ENCODE measurements at regions not wholly inside any gene's neighbourhood (a gene's known extent, or its start where the extent isn't known, plus 50 kb on each side); places are given as distances from the start of the nearest gene placed in this dataset.

DNA sequence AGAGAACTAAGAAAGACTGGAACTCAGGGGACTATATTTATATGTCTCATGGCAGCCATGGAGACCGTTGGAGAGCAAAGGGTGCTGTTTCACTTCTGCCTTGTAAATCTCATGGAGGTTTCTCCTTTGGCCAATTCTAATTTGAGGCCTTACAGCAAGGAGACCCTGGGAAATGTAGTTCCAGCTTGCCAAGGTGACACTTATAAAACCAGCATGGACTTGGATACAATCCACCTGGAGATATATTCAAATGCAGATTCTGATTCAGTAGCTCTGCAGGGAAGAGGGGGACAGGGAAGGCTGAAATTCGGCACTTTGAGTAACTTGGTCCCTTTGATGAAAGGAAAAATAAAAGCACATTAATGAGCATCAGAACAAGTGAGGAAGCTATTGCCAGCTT lies 90.0 kb downstream of the OXGR1 start:
- H3K9ac ChIP-seq (ENCODE audit: low read length), result no peak overlapping the region
- no peak overlapping the region for H3K4me3 ChIP-seq (ENCODE audit: low read length)
- no peaks in the 10 kb centered on the region for H4K20me1 ChIP-seq (ENCODE audit: low read length)
- TF ChIP-seq EZH2 (IDR thresholded peaks at IDR 0.05; ENCODE audit: low read length, unreplicated experiment), result no peak
- TF ChIP-seq, protein P1, sequence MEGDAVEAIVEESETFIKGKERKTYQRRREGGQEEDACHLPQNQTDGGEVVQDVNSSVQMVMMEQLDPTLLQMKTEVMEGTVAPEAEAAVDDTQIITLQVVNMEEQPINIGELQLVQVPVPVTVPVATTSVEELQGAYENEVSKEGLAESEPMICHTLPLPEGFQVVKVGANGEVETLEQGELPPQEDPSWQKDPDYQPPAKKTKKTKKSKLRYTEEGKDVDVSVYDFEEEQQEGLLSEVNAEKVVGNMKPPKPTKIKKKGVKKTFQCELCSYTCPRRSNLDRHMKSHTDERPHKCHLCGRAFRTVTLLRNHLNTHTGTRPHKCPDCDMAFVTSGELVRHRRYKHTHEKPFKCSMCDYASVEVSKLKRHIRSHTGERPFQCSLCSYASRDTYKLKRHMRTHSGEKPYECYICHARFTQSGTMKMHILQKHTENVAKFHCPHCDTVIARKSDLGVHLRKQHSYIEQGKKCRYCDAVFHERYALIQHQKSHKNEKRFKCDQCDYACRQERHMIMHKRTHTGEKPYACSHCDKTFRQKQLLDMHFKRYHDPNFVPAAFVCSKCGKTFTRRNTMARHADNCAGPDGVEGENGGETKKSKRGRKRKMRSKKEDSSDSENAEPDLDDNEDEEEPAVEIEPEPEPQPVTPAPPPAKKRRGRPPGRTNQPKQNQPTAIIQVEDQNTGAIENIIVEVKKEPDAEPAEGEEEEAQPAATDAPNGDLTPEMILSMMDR (conservative IDR thresholded peaks at IDR 0.05; ENCODE audit: low read depth, low read length), result no peak
- TF ChIP-seq EZH2phosphoT487 (IDR thresholded peaks at IDR 0.05; ENCODE audit: borderline replicate concordance, low read length), result no peak
- DNase-seq, result no peak
- no peak overlapping the region for H3K27ac ChIP-seq (ENCODE audit: low read length)
- H3K4me2 ChIP-seq (ENCODE audit: low read length), result no peak overlapping the region
- no peaks in the 10 kb centered on the region for H3K79me2 ChIP-seq (ENCODE audit: low read length)
- ChIA-PET CTCF (no interaction called here), POLR2A (ENCODE audit: unreplicated experiment) (no interaction called here)
- no peaks in the 10 kb centered on the region for H3K4me1 ChIP-seq (ENCODE audit: insufficient read depth, low read length)
- H3K27me3 ChIP-seq (ENCODE audit: low read length), result peaks cover 7% of the 10 kb centered on the region; the same call in 1 of the 2 replicates
- ATAC-seq, result no peak
- no peaks in the 10 kb centered on the region for H3K9me3 ChIP-seq (ENCODE audit: low read length)
- intact Hi-C loops (cut with micrococcal nuclease), result no loop called here
- H3F3A ChIP-seq (ENCODE audit: low read length, unreplicated experiment), result no peaks in the 10 kb centered on the region
- H3K36me3 ChIP-seq (ENCODE audit: low read depth, low read length), result no peaks in the 10 kb centered on the region
- no peak overlapping the region for H2AFZ ChIP-seq (ENCODE audit: low read length)
- H3K9me2 ChIP-seq (replicated peaks; ENCODE audit: low read length), result no peaks in the 10 kb centered on the region
- no TSS peak for BruUV-seq (replicated peaks)

DNA sequence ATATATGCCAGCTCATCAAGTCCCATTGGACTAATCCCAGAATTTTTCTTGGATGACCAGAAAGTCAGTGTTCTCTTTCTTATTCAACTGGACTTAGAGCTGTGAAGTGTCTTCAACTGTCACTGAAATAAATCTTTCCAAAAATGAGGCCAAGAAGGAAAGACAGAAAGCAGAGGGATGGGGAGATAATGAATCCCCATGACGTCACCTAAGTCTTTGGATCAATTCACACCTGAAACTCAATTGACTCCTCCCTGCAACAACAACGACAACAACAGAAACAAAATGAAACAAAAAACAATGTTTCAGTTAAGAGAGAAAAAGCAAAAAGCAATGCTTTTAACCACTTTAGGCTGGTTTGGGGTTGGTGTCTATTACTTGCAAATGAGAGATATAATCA lies 91.2 kb downstream of the OXGR1 start:
- TF ChIP-seq EZH2 (IDR thresholded peaks at IDR 0.05; ENCODE audit: low read length, unreplicated experiment) (no peak), EZH2phosphoT487 (IDR thresholded peaks at IDR 0.05; ENCODE audit: borderline replicate concordance, low read length) (no peak)
- TF ChIP-seq, protein P1 (conservative IDR thresholded peaks at IDR 0.05; ENCODE audit: low read depth, low read length), result no peak
- Histone ChIP-seq H3K36me3 (ENCODE audit: low read depth, low read length) (no peaks in the 10 kb centered on the region), H3K9me3 (ENCODE audit: low read length) (no peaks in the 10 kb centered on the region), H3K27me3 (ENCODE audit: low read length) (peaks cover 7% of the 10 kb centered on the region; the same call in 1 of the 2 replicates), H3K4me3 (ENCODE audit: low read length) (no peak overlapping the region), H2AFZ (ENCODE audit: low read length) (no peak overlapping the region), H4K20me1 (ENCODE audit: low read length) (no peaks in the 10 kb centered on the region), H3K27ac (ENCODE audit: low read length) (no peak overlapping the region), H3K9ac (ENCODE audit: low read length) (no peak overlapping the region), H3K4me2 (ENCODE audit: low read length) (no peak overlapping the region), H3K4me1 (ENCODE audit: insufficient read depth, low read length) (no peaks in the 10 kb centered on the region), H3K79me2 (ENCODE audit: low read length) (no peaks in the 10 kb centered on the region), H3F3A (ENCODE audit: low read length, unreplicated experiment) (no peaks in the 10 kb centered on the region), H3K9me2 (replicated peaks; ENCODE audit: low read length) (no peaks in the 10 kb centered on the region)
- ChIA-PET POLR2A (ENCODE audit: unreplicated experiment) (no interaction called here), CTCF (no interaction called here)
- no peak for ATAC-seq
- intact Hi-C loops (cut with micrococcal nuclease), result no loop called here
- BruUV-seq (replicated peaks), result no TSS peak
- no peak for DNase-seq

DNA sequence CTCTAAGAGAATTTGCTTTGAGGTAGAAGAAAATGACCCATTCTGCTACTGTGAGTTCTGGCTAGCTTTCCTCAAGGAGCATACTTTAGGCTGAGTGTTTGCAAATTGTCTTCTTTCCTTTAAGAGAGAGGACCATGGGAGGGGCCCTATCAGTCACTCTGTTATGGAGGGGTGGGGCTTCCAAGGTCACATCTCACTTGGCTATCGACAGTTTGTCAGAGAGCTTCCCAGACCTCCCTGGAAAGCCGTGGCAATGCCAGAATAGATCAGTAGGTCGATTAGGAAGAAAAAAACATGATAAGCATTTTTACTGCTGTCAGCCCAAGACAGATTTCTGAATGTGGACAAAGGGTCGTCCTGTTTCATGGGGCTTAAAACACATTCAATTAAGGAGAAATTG lies 93.3 kb downstream of the OXGR1 start:
- H3K36me3 ChIP-seq (ENCODE audit: low read depth, low read length), result no peaks in the 10 kb centered on the region
- H3K27ac ChIP-seq (ENCODE audit: low read length), result no peak overlapping the region
- H3K9me3 ChIP-seq (ENCODE audit: low read length), result no peaks in the 10 kb centered on the region
- H3F3A ChIP-seq (ENCODE audit: low read length, unreplicated experiment), result no peaks in the 10 kb centered on the region
- BruUV-seq (replicated peaks), result no TSS peak
- DNase-seq, result no peak
- H3K79me2 ChIP-seq (ENCODE audit: low read length), result no peaks in the 10 kb centered on the region
- no peaks in the 10 kb centered on the region for H3K9me2 ChIP-seq (replicated peaks; ENCODE audit: low read length)
- H3K4me2 ChIP-seq (ENCODE audit: low read length), result no peak overlapping the region
- no peaks in the 10 kb centered on the region for H3K4me1 ChIP-seq (ENCODE audit: insufficient read depth, low read length)
- ATAC-seq, result no peak
- ChIA-PET CTCF (no interaction called here), POLR2A (ENCODE audit: unreplicated experiment) (no interaction called here)
- no peaks in the 10 kb centered on the region; the same call in 1 of the 2 replicates for H3K27me3 ChIP-seq (ENCODE audit: low read length)
- no peak overlapping the region for H3K4me3 ChIP-seq (ENCODE audit: low read length)
- intact Hi-C loops (cut with micrococcal nuclease), result no loop called here
- H3K9ac ChIP-seq (ENCODE audit: low read length), result no peak overlapping the region
- H4K20me1 ChIP-seq (ENCODE audit: low read length), result no peaks in the 10 kb centered on the region
- H2AFZ ChIP-seq (ENCODE audit: low read length), result no peak overlapping the region
- TF ChIP-seq EZH2phosphoT487 (IDR thresholded peaks at IDR 0.05; ENCODE audit: borderline replicate concordance, low read length) (no peak), EZH2 (IDR thresholded peaks at IDR 0.05; ENCODE audit: low read length, unreplicated experiment) (no peak)
- TF ChIP-seq, protein P1 (conservative IDR thresholded peaks at IDR 0.05; ENCODE audit: low read depth, low read length), result no peak

Measured in PC-3 (cell line).